Fibroblast of skin of right quadriceps (primary cell): ENCODE measurements at regions not wholly inside any gene's neighbourhood (a gene's known extent, or its start where the extent isn't known, plus 50 kb on each side); places are given as distances from the start of the nearest gene placed in this dataset.
A peak's percentile ranks its signal among the peaks of the same experiment; 100 is the strongest.
"Not testable (repeated sequence)": the region's sequence is repeated elsewhere in the genome, so short reads cannot be mapped to it uniquely, and the experiment has no call there.

ENCODE experiments used
- DNase-seq: peaks from one replicate; pipeline ENCODE4 v3.0.0-alpha.2; 2013

- not testable (repeated sequence) for DNase-seq
Observed at GRCh38 chr13:16201202-16201601, 2980.4 kb downstream of the TUBA3C start.

GRCh38 chr13:16160609-16161008, 3021.0 kb downstream of the TUBA3C start:
- not testable (repeated sequence) for DNase-seq

GRCh38 chr13:16158958-16159357, 3022.7 kb downstream of the TUBA3C start:
- DNase-seq = not testable (repeated sequence)

GRCh38 chr13:16158016-16158415, 3023.6 kb downstream of the TUBA3C start:
- not testable (repeated sequence) for DNase-seq

GRCh38 chr13:16152849-16153248, 3028.8 kb downstream of the TUBA3C start:
- DNase-seq = not testable (repeated sequence)

GRCh38 chr13:16151296-16151695, 3030.3 kb downstream of the TUBA3C start:
- DNase-seq = peak; percentile 2

GRCh38 chr13:16149415-16149814, 3032.2 kb downstream of the TUBA3C start:
- DNase-seq = not testable (repeated sequence)

- not testable (repeated sequence) for DNase-seq
Observed at GRCh38 chr13:16145652-16146051, 3036.0 kb downstream of the TUBA3C start.

- DNase-seq = not testable (repeated sequence)
Observed at GRCh38 chr13:16141361-16141760, 3040.3 kb downstream of the TUBA3C start.

GRCh38 chr13:16136846-16137245, 3044.8 kb downstream of the TUBA3C start:
- peak; percentile 3 for DNase-seq

GRCh38 chr13:16128675-16129074, 3052.9 kb downstream of the TUBA3C start:
- DNase-seq = not testable (repeated sequence)

- peak; percentile 7 for DNase-seq
Observed at GRCh38 chr13:16113391-16113790, 3068.2 kb downstream of the TUBA3C start.
